ENCODE measurements at regions not wholly inside any gene's neighbourhood (a gene's known extent, or its start where the extent isn't known, plus 50 kb on each side); places are given as distances from the start of the nearest gene placed in this dataset.

DNA sequence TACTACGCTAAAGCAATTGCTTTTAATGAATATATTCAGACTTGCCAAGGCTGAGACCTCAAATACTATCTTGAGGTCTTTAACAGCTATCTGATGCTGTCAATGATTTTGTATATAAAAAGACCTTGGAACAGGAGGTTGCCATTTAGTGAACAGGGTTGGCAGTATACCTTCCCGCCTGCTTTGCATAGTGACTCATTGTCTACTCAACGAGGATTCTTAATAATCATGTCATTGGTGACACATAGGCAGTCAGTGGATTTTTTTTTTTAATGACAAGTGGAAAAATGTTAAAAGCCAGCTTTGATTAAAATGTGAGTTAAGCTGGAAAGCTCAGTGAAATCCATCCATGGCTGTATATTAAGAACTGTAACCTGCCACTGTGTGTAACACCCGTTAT is 164.0 kb downstream of the ASMT start:
- no peak overlapping the region for H3K4me3 ChIP-seq (ENCODE audit: insufficient read depth in 1 of 2, low read depth in 1 of 2, low read length in 2 of 2)
- no peak overlapping the region for H3K4ac ChIP-seq (ENCODE audit: low read depth in 1 of 2, low read length in 2 of 2)
- H3K4me1 ChIP-seq (ENCODE audit: control insufficient read depth, insufficient read depth, low read depth, low read length) = no peaks in the 10 kb centered on the region
- H3K36me3 ChIP-seq (ENCODE audit: control insufficient read depth in 1 of 2, insufficient read depth in 2 of 2, low read depth in 1 of 2, low read length in 2 of 2) = no peaks in the 10 kb centered on the region
- H3K79me1 ChIP-seq (replicated peaks; ENCODE audit: low read length, poor library complexity, severe bottlenecking) = no peaks in the 10 kb centered on the region
- H3K14ac ChIP-seq (ENCODE audit: low read length in 2 of 2) = no peak overlapping the region
- H3K9me3 ChIP-seq (ENCODE audit: control insufficient read depth, low read length) = peaks cover 5% of the 10 kb centered on the region
- H3K4me2 ChIP-seq (ENCODE audit: low read length, poor library complexity, severe bottlenecking) = no peak overlapping the region
- H3K23ac ChIP-seq (ENCODE audit: low read length in 2 of 2) = no peak overlapping the region
- DNase-seq = no peak
- H2BK15ac ChIP-seq (ENCODE audit: low read depth, poor library complexity, severe bottlenecking) = no peak overlapping the region
- no peak overlapping the region for H4K91ac ChIP-seq (ENCODE audit: low read length)
- H2BK12ac ChIP-seq (ENCODE audit: low read length in 2 of 2) = no peak overlapping the region
- H3K18ac ChIP-seq (ENCODE audit: low read depth in 1 of 2, low read length in 2 of 2) = no peak overlapping the region
- no peak overlapping the region for H2BK120ac ChIP-seq (ENCODE audit: low read depth, low read length)
- 77% methylated on average over 3 of the region's 4 CpGs for WGBS
- no peak overlapping the region for H4K8ac ChIP-seq (ENCODE audit: low read length)
- H3K27ac ChIP-seq (ENCODE audit: low read length, poor library complexity, severe bottlenecking) = no peak overlapping the region
- H2AK5ac ChIP-seq (ENCODE audit: low read length, severe bottlenecking) = no peak overlapping the region
- H2BK5ac ChIP-seq (ENCODE audit: low read depth, low read length, poor library complexity, severe bottlenecking) = no peak overlapping the region
- no peak overlapping the region for H2AFZ ChIP-seq (ENCODE audit: low read depth, low read length)
- H3K9ac ChIP-seq (ENCODE audit: low read length) = no peak overlapping the region
- peaks cover 0 to 4% of the 10 kb centered on the region in 2 experiments for H3K27me3 ChIP-seq (ENCODE audit: control insufficient read depth in 1 of 2, insufficient read depth in 1 of 2, low read length in 2 of 2)

DNA sequence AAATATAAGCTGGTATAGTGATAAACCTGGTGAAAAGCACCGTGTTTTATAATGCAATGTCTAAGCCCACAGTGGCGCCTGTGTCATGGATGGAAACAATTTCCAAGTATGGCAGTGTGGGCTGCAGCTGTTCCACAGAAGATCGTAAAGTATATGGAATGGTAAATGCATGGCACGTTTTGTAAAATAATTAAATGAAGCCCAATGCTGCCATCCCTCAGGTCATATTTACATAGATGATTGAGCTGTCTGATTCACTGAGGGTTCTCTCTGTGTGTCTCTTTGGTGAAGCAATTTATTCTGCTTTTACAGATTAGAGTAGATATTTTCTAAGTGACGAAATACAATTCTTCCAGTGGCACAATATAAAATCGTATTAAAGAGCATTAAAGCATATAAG is 164.8 kb downstream of the ASMT start:
- H3K4ac ChIP-seq (ENCODE audit: low read depth in 1 of 2, low read length in 2 of 2) = no peak overlapping the region
- no peak overlapping the region for H2BK5ac ChIP-seq (ENCODE audit: low read depth, low read length, poor library complexity, severe bottlenecking)
- no peak overlapping the region for H3K9ac ChIP-seq (ENCODE audit: low read length)

DNA sequence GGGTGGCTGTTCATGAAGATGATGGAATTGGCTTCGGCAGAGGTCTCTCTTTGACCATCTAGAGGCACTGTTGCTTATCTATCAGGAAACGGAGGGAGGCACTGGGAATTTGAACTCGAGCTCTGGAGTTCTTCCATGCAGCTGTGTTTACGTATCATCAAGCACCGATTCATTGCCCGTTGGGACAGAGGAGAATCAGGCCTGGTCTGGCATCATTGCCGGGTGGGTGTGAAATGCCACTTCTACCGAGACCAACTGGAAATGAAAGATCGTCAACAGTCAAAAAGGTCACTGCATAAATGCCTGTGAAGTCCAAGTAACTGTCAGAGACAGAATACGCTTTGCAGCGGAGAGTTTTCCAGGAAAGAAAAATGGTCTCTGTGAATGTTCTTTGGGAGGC is 166.9 kb downstream of the ASMT start:
- Histone ChIP-seq H2AK5ac (ENCODE audit: low read length, severe bottlenecking) (no peak overlapping the region), H3K27me3 (ENCODE audit: control insufficient read depth in 1 of 2, insufficient read depth in 1 of 2, low read length in 2 of 2) (peaks cover 0 to 4% of the 10 kb centered on the region in 2 experiments), H3K4me1 (ENCODE audit: control insufficient read depth, insufficient read depth, low read depth, low read length) (no peaks in the 10 kb centered on the region), H2BK15ac (ENCODE audit: low read depth, poor library complexity, severe bottlenecking) (no peak overlapping the region), H3K18ac (ENCODE audit: low read depth in 1 of 2, low read length in 2 of 2) (no peak overlapping the region), H4K91ac (ENCODE audit: low read length) (no peak overlapping the region), H3K9ac (ENCODE audit: low read length) (no peak overlapping the region), H2BK120ac (ENCODE audit: low read depth, low read length) (no peak overlapping the region), H4K8ac (ENCODE audit: low read length) (no peak overlapping the region), H3K14ac (ENCODE audit: low read length in 2 of 2) (no peak overlapping the region), H3K9me3 (ENCODE audit: control insufficient read depth, low read length) (peaks cover 23% of the 10 kb centered on the region), H3K4me3 (ENCODE audit: insufficient read depth in 1 of 2, low read depth in 1 of 2, low read length in 2 of 2) (no peak overlapping the region), H2BK5ac (ENCODE audit: low read depth, low read length, poor library complexity, severe bottlenecking) (no peak overlapping the region), H3K23ac (ENCODE audit: low read length in 2 of 2) (no peak overlapping the region), H3K36me3 (ENCODE audit: control insufficient read depth in 1 of 2, insufficient read depth in 2 of 2, low read depth in 1 of 2, low read length in 2 of 2) (no peaks in the 10 kb centered on the region), H2AFZ (ENCODE audit: low read depth, low read length) (no peak overlapping the region), H3K4ac (ENCODE audit: low read depth in 1 of 2, low read length in 2 of 2) (no peak overlapping the region), H3K4me2 (ENCODE audit: low read length, poor library complexity, severe bottlenecking) (no peak overlapping the region), H3K27ac (ENCODE audit: low read length, poor library complexity, severe bottlenecking) (no peak overlapping the region), H3K79me1 (replicated peaks; ENCODE audit: low read length, poor library complexity, severe bottlenecking) (no peaks in the 10 kb centered on the region), H2BK12ac (ENCODE audit: low read length in 2 of 2) (no peak overlapping the region)
- WGBS = 78% methylated on average over 11 of the region's 11 CpGs
- DNase-seq = no peak

More for the DNA sequence above, 164.8 kb downstream of the ASMT start:
- Histone ChIP-seq H3K4me1 (ENCODE audit: control insufficient read depth, insufficient read depth, low read depth, low read length) (no peaks in the 10 kb centered on the region), H3K23ac (ENCODE audit: low read length in 2 of 2) (no peak overlapping the region), H3K79me1 (replicated peaks; ENCODE audit: low read length, poor library complexity, severe bottlenecking) (no peaks in the 10 kb centered on the region), H4K91ac (ENCODE audit: low read length) (no peak overlapping the region), H2AFZ (ENCODE audit: low read depth, low read length) (no peak overlapping the region), H3K36me3 (ENCODE audit: control insufficient read depth in 1 of 2, insufficient read depth in 2 of 2, low read depth in 1 of 2, low read length in 2 of 2) (no peaks in the 10 kb centered on the region), H2BK120ac (ENCODE audit: low read depth, low read length) (no peak overlapping the region), H3K27me3 (ENCODE audit: control insufficient read depth in 1 of 2, insufficient read depth in 1 of 2, low read length in 2 of 2) (peaks cover 0 to 4% of the 10 kb centered on the region in 2 experiments), H3K9me3 (ENCODE audit: control insufficient read depth, low read length) (peaks cover 9% of the 10 kb centered on the region), H2AK5ac (ENCODE audit: low read length, severe bottlenecking) (no peak overlapping the region), H3K14ac (ENCODE audit: low read length in 2 of 2) (no peak overlapping the region), H2BK12ac (ENCODE audit: low read length in 2 of 2) (no peak overlapping the region), H3K18ac (ENCODE audit: low read depth in 1 of 2, low read length in 2 of 2) (no peak overlapping the region), H3K27ac (ENCODE audit: low read length, poor library complexity, severe bottlenecking) (no peak overlapping the region), H3K4me3 (ENCODE audit: insufficient read depth in 1 of 2, low read depth in 1 of 2, low read length in 2 of 2) (no peak overlapping the region), H2BK15ac (ENCODE audit: low read depth, poor library complexity, severe bottlenecking) (no peak overlapping the region), H4K8ac (ENCODE audit: low read length) (no peak overlapping the region), H3K4me2 (ENCODE audit: low read length, poor library complexity, severe bottlenecking) (no peak overlapping the region)
- WGBS = 90% methylated on average over 4 of the region's 6 CpGs
- no peak for DNase-seq

DNA sequence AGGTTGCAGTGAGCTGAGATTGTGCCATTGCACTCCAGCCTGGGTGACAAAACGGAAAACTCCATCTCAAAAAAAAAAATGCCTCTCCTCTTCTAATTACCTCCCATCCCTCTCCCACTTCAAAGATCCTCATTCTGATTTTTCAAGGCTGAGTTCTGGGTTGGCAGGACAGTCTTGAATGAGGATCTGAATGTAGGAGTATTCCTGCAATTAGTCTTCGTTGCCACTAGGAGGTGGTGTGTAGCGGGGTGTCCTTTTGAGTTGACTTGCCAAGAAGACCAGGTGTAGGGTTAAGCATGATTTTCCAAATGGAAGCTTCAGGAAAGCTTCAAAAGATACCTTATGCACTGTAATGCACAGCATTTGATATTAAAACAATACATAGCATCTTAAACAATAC is 169.9 kb downstream of the ASMT start:
- no peak overlapping the region for H3K4ac ChIP-seq (ENCODE audit: low read depth in 1 of 2, low read length in 2 of 2)
- H4K91ac ChIP-seq (ENCODE audit: low read length) = no peak overlapping the region
- no peak overlapping the region for H3K9ac ChIP-seq (ENCODE audit: low read length)
- H4K8ac ChIP-seq (ENCODE audit: low read length) = no peak overlapping the region
- H2BK12ac ChIP-seq (ENCODE audit: low read length in 2 of 2) = no peak overlapping the region
- DNase-seq = no peak
- no peak overlapping the region for H2AK5ac ChIP-seq (ENCODE audit: low read length, severe bottlenecking)
- H2AFZ ChIP-seq (ENCODE audit: low read depth, low read length) = no peak overlapping the region
- peaks cover 23% of the 10 kb centered on the region for H3K9me3 ChIP-seq (ENCODE audit: control insufficient read depth, low read length)
- H3K18ac ChIP-seq (ENCODE audit: low read depth in 1 of 2, low read length in 2 of 2) = no peak overlapping the region
- H3K27me3 ChIP-seq (ENCODE audit: control insufficient read depth in 1 of 2, insufficient read depth in 1 of 2, low read length in 2 of 2) = peaks cover 0 to 4% of the 10 kb centered on the region in 2 experiments
- WGBS = 45% methylated on average over 3 of the region's 3 CpGs
- no peak overlapping the region for H2BK5ac ChIP-seq (ENCODE audit: low read depth, low read length, poor library complexity, severe bottlenecking)
- no peak overlapping the region for H3K27ac ChIP-seq (ENCODE audit: low read length, poor library complexity, severe bottlenecking)
- no peak overlapping the region for H3K4me2 ChIP-seq (ENCODE audit: low read length, poor library complexity, severe bottlenecking)
- H3K14ac ChIP-seq (ENCODE audit: low read length in 2 of 2) = no peak overlapping the region
- no peak overlapping the region for H2BK15ac ChIP-seq (ENCODE audit: low read depth, poor library complexity, severe bottlenecking)
- H3K79me1 ChIP-seq (replicated peaks; ENCODE audit: low read length, poor library complexity, severe bottlenecking) = no peaks in the 10 kb centered on the region
- no peak overlapping the region for H3K23ac ChIP-seq (ENCODE audit: low read length in 2 of 2)
- no peak overlapping the region for H2BK120ac ChIP-seq (ENCODE audit: low read depth, low read length)
- no peak overlapping the region for H3K4me3 ChIP-seq (ENCODE audit: insufficient read depth in 1 of 2, low read depth in 1 of 2, low read length in 2 of 2)
- H3K4me1 ChIP-seq (ENCODE audit: control insufficient read depth, insufficient read depth, low read depth, low read length) = no peaks in the 10 kb centered on the region
- H3K36me3 ChIP-seq (ENCODE audit: control insufficient read depth in 1 of 2, insufficient read depth in 2 of 2, low read depth in 1 of 2, low read length in 2 of 2) = no peaks in the 10 kb centered on the region
